ENCODE measurements at regions not wholly inside any gene's neighbourhood (a gene's known extent, or its start where the extent isn't known, plus 50 kb on each side); places are given as distances from the start of the nearest gene placed in this dataset.
"Not testable (repeated sequence)": the region's sequence is repeated elsewhere in the genome, so short reads cannot be mapped to it uniquely, and the experiment has no call there.

DNA sequence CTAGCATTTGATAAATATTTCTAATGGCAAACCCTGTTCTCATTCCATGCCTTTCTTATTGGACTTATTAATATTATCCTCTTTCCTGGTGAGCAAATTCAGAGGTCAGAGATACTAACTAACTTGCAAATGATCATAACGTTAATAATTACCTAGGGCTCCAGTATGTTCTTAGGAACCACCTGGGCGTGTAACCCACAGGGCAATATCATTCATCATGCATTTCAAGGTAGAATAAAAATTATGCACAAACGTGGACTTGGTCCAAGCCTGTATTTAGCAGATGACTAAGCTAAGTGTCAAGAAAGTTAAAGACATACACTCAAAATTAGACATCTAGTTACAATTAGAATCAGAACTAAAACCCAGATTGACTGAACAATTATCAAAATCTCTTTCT is 850.1 kb downstream of the TRIML1 start:
- no peak overlapping the region for H3K4me3 ChIP-seq (ENCODE audit: low read length)
- TF ChIP-seq, protein P1, sequence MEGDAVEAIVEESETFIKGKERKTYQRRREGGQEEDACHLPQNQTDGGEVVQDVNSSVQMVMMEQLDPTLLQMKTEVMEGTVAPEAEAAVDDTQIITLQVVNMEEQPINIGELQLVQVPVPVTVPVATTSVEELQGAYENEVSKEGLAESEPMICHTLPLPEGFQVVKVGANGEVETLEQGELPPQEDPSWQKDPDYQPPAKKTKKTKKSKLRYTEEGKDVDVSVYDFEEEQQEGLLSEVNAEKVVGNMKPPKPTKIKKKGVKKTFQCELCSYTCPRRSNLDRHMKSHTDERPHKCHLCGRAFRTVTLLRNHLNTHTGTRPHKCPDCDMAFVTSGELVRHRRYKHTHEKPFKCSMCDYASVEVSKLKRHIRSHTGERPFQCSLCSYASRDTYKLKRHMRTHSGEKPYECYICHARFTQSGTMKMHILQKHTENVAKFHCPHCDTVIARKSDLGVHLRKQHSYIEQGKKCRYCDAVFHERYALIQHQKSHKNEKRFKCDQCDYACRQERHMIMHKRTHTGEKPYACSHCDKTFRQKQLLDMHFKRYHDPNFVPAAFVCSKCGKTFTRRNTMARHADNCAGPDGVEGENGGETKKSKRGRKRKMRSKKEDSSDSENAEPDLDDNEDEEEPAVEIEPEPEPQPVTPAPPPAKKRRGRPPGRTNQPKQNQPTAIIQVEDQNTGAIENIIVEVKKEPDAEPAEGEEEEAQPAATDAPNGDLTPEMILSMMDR (IDR thresholded peaks at IDR 0.05; ENCODE audit: insufficient read depth, low read depth, low read length, missing control alignments) = no peak
- peak; percentile 91 for DNase-seq (ENCODE audit: low read depth)

DNA sequence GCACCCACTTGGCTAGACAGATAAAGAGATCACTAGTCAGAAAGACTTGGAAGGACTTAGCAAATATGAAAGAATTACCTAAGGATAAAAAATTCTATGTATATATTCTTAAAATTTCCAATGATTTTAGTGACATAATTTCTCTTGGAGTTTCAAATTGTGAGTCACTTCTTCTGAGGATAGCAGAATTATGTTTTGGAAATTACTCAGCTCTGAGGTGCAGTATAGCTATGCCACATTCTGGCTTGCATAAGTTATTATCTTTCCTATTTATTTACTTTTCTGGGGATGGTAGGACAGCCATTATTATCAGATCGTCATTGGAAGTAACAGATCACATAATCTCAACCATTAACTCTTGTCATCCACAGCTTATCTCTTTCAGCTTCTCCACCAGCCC is 853.5 kb downstream of the TRIML1 start:
- no peak overlapping the region for H3K4me3 ChIP-seq (ENCODE audit: low read length)
- TF ChIP-seq, protein P1 (IDR thresholded peaks at IDR 0.05; ENCODE audit: insufficient read depth, low read depth, low read length, missing control alignments) = no peak
- DNase-seq (ENCODE audit: low read depth) = peak; percentile 54

DNA sequence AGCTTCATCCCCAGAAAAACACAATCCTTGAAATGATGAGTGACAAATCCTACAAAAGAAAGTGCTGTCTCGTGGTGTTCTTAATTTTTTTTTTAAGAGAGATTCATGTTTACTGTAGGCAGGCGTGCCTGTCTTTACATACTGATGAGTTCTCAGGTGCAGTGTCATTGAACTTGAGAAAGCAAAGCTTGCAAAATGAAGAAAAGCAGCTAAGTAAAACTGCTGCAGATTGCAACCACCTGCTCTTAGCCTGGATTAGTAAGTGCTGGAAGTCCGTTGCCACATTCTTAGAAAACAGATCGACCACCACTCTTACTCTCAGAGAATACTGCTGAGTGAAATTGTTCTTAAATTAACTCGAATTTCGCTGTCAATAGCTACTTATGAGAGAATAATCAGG is 854.6 kb downstream of the TRIML1 start:
- peak; percentile 55 for DNase-seq (ENCODE audit: low read depth)
- TF ChIP-seq, protein P1 (IDR thresholded peaks at IDR 0.05; ENCODE audit: insufficient read depth, low read depth, low read length, missing control alignments) = no peak
- H3K4me3 ChIP-seq (ENCODE audit: low read length) = no peak overlapping the region

DNA sequence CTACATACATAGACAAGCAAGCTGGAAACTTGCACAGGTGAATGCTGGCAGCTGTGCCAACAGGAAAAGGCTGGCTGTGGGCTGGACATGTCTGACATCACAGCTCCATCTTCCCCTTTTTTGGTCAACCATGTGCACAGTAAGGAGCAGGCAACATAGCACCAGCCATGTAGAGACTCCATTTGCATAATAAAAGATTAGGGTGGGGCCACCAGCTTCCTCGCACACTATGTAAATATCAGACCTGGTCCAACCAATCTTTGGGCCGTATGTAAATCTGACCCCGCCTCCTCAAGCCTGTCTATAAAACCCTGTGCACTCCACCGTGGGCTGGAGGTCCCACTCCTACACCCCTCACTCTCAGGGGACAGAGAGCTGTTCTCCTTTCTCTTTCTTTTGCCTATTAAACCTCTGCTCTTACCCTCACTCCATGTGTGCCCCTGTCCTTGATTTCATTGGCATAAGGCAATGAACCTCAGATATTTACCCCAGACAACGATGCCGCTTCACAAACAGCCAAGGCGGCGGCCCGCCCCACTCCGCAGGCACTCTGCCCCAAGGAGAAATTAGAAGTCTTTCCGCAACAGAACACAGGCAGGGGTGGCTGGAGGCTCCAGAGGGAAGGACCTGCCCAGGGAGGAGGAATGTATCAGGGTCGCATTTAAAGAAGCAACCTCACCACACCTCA is 862.2 kb downstream of the TRIML1 start:
- TF ChIP-seq, protein P1 (IDR thresholded peaks at IDR 0.05; ENCODE audit: insufficient read depth, low read depth, low read length, missing control alignments) = no peak
- DNase-seq (ENCODE audit: low read depth) = no peak
- H3K4me3 ChIP-seq (ENCODE audit: low read length) = no peak overlapping the region

DNA sequence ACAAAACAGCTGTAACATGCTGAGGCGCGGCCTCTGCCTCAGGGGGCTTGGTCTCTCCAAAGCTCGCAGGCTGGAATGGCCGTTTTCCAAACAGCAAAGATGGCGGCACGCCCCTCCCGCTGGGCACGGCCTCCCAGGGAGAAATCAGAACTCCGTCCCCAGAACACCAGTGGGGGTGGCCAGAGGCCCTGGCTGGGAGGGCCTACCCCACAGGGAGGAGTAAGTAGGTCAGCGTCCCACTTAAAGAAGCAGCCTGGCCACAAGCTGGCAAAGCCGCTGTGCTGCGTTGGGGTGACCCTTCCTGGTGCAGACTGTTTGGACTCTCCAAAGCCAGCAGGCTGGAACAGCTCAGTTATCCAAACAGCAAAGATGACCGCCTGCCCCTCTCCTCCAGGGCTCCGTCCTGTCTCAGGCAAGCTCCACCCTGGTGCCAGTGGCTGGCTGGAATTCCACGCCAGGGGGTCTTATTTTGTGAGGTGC is 862.8 kb downstream of the TRIML1 start:
- no peak overlapping the region for H3K4me3 ChIP-seq (ENCODE audit: low read length)
- no peak for DNase-seq (ENCODE audit: low read depth)
- TF ChIP-seq, protein P1 (IDR thresholded peaks at IDR 0.05; ENCODE audit: insufficient read depth, low read depth, low read length, missing control alignments) = no peak

DNA sequence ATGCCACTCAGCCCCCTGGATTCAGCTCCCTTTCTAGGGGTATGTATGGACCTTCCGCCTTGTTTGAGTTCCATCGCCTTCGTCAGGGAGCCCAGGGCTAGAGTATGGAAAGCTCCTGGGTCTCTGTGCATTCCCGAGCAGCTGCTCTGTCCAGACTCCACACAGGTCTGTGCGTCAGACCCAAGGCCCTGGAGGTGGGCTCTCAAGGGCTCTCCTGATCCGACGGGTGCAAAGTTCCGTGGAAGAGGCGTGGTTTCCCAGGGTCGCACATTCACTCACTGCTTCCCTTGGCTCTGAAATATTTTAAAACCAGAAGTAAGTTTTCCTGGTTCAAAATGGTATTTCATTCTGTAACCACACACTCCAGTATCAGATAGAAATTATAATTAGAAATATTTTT is 863.2 kb downstream of the TRIML1 start:
- TF ChIP-seq, protein P1 (IDR thresholded peaks at IDR 0.05; ENCODE audit: insufficient read depth, low read depth, low read length, missing control alignments) = no peak
- no peak overlapping the region for H3K4me3 ChIP-seq (ENCODE audit: low read length)
- no peak for DNase-seq (ENCODE audit: low read depth)

DNA sequence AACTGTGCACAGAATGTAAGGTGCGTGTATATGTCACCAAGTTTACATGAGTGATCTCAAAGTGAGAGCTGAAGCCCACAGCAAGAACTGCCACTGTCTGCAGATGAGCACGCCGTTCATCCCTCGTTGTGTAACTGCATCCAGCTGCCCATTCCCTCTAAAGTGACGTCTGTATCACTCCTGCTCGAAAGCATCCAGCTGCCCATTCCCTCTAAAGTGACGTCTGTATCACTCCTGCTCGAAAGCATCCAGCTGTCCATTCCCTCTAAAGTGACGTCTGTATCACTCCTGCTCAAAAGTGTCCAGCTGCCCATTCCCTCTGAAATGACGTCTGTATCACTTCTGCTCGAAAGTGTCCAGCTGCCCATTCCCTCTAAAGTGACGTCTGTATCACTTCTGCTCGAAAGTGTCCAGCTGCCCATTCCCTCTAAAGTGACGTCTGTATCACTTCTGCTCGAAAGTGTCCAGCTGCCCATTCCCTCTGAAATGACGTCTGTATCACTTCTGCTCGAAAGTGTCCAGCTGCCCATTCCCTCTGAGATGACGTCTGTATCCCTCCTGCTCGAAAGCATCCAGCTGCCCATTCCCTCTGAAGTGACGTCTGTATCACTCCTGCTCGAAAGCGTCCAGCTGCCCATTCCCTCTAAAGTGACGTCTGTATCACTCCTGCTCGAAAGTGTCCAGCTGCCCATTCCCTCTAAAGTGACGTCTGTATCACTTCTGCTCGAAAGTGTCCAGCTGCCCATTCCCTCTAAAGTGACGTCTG is 871.4 kb downstream of the TRIML1 start:
- DNase-seq (ENCODE audit: low read depth); H3K4me3 ChIP-seq (ENCODE audit: low read length): not testable (repeated sequence)
